AG20443 (cell line): ENCODE measurements at regions not wholly inside any gene's neighbourhood (a gene's known extent, or its start where the extent isn't known, plus 50 kb on each side); places are given as distances from the start of the nearest gene placed in this dataset.

Experiments used
- DNase-seq: peaks from one replicate; pipeline ENCODE4 v3.0.0; 2012; ENCODE audit warnings: low spot score, mixed read lengths

DNA sequence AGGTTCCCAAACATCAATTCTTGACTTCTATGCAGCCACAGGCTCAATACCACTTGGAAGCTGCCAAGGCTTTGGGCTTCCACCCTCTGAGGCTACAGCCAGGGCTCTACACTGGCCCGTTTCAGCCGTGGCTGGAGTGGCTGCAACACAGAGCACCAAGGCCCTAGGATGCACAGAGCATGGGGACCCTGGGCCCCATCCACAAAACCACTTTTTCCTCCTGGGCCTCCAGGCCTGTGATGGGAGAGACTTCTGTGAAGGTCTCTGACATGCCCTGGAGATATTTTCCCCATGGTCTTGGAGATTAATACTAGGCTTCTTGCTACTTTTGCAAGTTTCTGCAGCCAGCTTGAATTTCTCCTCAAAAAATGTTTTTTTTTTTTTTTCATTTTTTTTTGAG, 655.4 kb upstream of the ZP4 start:
- no peak for DNase-seq

DNA sequence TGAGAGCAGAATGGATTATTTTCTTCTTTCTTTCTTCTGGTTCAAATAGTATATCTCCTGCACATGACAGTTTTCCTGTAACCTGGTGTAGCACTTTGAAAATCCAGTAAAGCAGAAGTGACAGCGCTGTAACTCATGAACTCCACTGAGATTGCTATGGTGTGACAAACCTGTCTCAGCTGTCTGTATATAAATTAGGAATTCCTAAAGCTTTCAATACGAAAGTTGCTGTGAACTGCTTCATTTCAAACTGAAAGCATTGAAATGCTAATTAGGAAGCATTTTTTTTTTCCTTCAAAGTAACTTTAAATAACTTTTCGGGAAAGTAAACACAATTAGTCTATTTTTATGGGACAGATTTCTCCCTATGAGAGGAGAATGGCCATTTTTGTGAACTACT, 646.9 kb upstream of the ZP4 start:
- no peak for DNase-seq

DNA sequence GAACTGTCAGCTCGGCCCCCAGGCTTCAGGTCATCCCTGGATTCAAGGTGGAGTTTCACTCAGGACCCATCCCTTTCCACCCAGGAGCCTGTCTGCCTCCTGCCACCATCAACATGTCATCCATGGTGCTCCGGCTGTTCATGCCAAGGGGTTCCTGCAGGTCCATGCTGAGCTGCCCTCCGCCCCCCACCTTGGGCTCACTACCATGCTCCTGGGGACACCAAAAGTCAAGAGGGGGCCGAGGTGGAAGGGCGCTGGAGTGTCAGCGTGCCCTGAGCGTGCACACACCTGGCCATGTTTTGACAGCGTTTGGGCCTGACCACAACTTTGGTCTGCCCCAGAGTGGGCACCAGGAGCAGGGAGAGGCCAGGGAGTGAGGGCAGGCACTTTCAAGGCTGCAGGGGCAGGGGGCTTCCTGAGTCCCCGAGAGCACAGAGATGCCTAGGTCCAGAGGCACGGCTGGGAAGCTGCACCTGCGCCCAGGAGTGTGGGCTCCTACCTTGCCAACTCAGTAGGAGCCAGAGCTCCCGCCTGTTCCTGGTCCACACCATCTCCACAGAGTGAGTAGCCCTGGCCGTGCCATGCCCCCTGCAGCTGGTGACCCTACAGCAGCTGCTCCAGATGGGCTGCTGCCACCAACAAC, 639.6 kb upstream of the ZP4 start:
- DNase-seq, result no peak

DNA sequence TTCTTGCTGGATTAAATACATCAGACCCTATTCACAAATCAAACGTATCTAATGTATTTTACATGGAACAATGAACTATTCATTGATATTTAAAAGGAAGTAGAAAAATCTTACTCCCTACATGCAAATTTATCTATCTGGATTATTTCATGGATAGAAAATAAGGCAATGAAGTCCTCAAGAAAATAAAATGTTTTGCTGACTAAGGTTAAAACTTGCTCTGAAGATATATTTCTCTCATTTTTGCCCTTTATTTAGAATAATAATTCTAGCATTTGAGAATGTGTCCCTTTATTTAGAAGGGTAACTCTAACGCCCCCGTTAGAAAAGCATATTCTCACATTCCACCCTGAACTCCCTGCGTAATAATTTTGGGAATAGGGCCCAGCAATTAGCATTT, 627.0 kb upstream of the ZP4 start:
- no peak for DNase-seq

DNA sequence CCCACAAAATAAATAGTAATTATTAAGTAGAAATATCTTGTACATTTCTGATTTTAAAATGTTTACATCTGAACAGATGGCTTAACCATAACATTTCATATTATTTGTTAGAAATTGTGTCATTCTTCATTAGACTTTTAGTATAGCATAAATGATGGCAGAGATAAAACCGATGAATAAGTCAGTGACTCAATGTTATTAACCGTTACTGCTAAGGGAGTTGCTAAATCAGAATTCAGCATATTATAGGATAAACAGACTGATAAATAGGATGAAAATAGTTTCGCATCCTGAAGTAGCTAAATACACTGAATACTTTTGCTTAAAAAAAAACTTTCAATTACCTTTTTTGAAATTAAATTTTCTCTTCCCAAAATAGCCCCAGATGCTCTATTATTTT, 610.6 kb upstream of the ZP4 start:
- DNase-seq, result no peak

DNA sequence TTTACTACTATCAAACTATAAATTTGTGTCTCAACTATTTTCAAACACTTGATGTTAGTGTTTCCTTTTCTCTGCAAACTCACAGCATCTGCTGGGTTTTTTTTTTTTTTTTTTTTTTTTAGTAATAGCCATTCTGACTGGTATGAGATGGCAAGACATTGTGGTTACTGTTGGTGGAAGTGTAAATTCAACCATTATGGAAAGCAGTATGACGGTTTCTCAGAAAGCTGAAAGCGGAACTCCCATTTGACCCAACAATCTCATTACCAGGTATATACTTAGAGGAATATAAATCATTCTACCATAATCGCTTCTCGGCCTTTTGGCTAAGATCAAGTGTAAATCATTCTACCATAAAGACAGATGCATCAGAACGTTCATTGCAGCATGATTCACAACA, 608.3 kb upstream of the ZP4 start:
- no peak for DNase-seq

DNA sequence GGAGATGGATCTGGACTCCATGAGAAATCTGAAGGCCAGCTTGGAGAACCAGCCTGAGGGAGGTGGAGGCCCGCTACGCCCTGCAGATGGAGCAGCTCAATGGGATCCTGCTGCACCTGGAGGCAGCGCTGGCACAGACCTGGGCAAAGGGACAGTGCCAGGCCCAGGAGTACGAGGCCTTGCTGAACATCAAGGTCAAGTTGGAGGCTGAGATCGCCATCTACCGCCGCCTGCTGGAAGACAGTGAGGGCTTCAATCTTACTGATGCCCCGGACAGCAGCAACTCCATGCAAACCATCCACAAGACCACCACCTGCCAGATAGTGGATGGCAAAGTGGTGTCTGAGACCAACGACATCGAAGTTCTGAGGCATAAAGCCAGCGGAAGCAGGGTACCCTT, 601.5 kb upstream of the ZP4 start:
- DNase-seq, result no peak

DNA sequence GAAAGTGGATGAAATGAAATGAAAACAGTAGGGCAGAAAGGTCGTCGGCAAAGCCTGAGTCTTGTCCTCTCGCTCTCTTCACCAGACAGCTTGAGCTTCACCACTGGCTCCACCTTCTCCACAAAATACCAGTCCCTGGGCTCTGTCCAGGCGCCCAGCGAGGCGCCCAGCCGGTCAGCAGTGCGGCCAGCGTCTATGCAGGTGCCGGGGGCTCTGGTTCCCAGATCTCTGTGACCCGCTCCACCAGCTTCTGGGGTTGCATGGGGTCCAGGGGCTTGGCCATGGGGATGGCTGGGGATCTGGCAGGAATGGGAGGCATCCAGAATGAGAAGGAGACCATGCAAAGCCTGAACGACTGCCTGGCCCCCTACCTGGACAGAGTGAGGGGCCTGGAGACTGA, 600.5 kb upstream of the ZP4 start:
- no peak for DNase-seq

DNA sequence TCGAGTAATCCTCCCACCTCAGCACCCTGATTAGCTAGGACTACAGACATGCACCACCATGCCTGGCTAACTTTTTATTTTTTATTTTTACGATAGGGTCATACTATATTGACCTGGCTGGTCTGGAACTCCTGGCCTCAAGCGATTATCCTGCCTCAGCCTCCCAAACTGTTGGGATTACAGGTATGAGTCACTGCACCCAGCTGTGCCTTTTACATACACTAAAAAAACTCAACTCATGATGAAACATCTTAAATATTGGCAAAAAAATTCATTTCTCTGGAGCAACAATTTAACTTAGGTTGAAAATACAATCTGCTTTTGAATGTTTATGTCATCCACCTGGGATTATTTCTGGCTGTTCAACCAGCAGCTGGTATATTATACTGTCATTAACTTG, 598.3 kb upstream of the ZP4 start:
- no peak for DNase-seq

DNA sequence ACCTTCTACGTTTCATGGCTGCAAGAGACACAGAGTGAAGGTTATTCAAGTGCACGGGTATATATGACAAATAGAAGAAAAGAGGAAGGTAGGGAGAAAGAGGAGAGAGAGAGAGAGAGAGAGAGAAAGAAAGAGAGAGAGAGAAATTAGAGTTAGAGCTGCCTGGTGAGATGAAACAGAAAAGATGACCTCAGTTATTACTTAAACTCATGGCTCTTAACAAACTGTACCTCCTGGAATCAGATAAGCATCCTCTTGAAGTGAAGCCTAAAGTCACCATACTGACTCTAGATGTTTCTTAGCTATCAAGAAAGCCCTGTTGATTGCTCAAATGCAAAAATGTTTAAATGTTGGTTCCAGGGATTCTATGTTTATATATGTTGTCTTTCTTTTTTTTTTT, 597.7 kb upstream of the ZP4 start:
- no peak for DNase-seq

DNA sequence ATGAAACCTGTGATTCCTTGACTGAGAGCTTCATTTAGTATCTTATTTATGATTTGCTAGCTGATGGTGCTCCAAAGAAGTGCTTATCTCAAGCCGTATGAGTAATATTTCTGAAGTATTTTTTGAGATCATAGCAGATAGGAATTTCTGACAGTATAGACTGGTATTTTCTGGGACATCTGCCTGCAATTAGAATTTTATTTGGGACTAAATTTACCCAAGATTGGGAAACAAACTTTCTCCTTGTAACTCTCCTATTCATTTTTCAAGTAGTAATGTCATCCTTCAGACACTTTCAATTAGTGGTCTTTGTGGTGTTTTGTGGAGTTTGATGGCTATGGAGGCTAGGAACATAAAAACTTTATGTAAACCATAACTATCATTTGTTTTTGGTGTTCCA, 597.2 kb upstream of the ZP4 start:
- DNase-seq, result no peak

DNA sequence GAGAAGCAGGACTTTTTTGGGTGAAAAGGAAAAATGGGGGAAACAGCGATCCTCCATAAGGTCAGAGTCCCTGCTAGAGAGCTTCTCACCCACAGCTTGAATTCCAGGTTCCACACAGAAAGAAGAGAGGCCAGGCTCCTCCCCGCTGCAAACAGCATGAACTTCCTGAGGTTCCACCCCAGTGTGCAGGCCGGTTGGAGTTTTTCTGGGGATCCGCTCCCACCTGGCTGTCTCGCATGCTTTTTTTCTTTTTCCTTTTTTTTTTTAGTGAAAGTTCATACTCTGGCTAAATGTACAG, 595.1 kb upstream of the ZP4 start:
- no peak for DNase-seq

DNA sequence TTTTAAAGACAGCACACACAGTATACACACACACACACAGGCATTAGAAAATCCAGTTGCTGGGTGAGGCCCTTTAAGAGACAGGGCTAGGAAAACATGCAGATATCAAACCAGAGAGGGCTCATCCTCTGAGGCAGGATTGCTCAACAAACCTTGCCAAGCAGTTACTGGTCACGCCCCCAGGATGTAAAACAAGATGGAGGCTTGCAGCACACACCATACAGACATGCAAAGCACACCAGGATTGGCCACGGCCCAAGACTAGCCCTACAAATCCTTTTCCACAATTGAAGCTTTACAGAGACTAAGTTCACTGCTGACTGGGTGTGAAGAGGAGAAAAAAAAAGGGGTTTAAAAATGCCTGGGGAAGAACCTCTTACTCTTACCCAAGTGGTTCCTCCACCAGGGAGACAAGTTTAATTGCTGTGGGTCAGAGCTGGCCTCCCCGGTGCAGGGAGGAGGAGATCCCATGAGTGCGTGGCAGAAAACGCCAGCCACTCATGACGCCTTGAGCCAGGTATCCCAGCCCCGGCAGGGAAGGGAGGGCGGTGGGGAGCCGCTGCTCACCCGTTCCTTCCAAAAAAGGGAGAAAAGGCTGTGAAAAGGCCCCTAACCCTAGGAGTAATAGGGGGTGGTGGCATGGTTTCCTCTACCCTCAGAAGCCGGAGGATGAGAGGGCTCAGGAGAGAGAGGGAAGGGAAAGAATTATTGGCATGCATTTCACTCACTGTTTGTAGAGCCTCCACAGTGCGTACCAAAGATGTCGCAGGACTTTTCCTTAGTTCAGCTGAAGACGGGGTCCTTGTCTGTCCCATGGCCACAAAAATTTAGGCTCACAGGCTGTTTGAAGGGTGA, 594.6 kb upstream of the ZP4 start:
- DNase-seq, result no peak

DNA sequence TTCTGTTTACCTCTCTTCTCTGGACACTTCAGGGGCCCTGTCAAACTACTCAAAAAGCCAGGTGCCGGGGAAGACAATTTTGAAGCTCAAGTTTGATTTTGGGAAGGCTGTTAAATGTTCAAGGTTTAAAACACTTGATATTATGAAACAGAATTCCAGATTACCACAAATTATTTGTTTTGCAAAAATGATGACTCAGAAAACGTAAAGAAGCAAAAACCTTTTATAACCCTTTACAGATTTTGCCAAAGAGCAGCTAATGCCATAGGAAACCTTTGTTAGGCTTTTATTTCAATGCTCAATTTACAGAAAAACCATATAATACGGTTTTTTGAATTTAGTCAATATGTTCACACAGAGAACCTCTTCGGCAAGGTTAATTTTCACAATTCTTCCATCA, 593.4 kb upstream of the ZP4 start:
- no peak for DNase-seq

DNA sequence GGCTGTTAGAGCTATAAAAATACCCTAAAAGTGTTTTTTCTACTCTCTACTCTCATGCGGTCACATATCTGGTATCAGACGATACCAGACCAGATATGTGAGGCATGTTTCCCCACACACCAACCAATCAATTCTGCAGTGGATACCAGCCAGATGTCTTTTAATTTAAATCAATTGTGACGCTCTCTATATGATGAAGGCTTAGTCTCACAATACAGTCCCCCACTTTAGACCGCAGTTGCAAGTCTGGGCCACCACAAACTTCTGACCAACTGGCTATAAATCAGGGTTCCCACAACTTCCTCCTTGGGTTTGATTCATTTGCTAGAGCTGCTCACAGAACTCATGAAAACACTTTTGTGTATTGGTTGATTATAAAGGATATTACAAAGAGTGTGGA, 586.1 kb upstream of the ZP4 start:
- DNase-seq, result no peak

DNA sequence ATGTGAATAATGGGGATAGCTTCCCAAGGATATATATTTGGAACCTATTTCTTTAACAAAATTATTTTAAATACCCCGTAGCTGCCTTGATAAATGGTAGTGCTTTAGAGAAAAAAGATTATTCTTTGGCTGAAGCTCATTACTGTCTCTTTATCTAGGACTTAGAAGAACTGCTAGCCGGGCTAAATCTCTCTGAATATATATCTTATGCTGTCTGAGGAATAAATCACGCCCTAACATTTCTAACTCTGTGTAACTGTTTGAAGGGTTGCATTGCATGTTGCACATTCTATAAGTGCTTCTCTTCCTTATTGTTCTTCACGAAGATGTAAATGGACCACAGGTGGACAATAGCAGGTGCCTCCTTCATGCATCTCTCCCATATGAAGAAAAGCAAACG, 585.0 kb upstream of the ZP4 start:
- no peak for DNase-seq

DNA sequence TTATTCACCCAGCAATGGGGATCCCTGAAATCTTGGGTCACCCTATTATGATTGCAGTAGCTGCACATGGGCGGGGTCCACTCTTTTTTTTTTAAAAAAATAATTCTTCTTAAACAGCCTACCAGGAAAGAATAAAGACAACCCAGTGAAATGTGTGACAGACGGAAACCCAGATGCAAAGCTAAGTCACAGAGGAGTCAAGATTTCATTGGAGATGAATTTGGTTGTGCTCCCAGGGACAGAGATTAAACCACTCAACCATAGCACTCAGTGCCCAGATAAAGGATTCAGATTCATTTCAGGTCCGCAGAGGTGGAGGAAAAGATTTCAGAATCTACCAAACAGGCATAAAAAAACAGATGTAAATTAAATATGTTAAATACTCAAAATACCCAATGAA, 583.5 kb upstream of the ZP4 start:
- no peak for DNase-seq

DNA sequence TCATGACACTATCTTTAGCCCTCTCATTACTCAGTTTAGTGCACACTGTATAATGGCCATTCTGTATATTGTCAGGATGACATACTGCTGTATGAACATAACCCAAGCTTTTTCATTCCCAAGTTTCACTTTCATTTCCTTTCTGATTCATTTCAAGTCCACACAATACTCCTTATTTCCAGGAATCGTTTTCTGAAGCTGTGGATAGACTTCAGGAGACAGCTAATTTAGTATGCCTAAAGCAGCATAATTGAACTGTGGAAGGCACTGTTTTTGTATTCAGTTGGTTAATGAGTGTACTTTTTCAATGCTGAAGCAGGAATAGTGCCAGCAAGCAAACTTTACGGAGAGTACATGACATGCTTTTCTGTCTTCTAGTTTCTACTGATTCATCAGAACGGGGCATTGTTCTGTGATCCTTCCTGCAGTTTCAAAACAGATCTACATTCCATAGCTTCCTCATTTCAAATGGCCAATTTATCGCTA, 578.5 kb upstream of the ZP4 start:
- DNase-seq, result no peak

DNA sequence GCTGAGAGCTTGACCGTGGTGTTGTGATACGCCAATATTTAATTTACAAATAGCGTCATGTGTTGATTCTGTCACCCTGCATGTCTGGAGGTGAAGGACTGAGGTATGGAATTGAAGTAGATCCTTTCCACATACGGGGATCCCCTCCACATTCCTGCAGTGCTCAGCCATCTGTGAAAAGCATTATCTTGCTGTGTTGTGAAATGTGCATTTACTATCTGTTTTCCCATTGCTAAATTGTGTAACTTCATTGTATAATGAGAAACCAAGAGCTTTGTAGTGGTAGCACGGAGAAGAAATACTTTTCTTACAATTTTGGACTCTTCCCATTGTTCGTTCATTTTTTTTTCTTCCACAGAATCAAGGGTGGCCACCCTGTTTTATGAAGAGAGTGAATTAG, 577.3 kb upstream of the ZP4 start:
- no peak for DNase-seq

DNA sequence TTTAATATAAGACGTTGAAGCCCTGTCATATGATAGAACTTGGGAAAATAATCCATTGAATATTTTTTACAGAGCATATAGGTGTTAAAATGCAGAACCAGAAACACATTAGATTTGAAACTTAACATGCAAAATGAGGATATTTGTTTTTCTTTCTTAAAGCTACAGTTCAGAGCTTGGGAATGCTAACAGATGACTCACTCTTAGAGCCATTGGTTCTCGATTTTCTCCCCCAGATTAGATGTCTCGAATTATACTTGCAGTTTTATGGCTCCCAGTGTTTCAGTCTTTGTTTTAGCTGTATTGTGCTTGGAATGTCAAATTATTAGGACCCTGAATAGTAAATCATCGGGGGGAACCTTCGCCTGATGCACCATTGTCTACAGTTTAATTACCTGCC, 575.7 kb upstream of the ZP4 start:
- no peak for DNase-seq

DNA sequence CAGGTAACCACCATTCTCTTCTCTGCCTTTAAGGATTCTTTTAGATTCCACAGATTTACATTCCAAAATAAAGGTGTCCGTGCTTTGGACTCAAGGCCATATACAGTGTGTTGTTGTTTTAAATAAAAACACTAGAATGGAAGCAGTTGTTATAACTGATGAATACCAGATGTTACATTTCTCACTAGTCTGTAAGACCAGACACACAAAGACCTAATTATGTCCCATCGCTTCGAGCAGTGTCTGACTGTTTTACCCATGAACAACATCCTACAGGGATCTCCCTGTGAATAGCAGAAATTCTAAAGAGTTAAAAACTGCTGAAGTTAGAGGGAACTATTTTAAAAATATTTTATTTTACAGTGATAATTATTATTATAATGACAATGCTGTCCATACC, 574.7 kb upstream of the ZP4 start:
- no peak for DNase-seq

DNA sequence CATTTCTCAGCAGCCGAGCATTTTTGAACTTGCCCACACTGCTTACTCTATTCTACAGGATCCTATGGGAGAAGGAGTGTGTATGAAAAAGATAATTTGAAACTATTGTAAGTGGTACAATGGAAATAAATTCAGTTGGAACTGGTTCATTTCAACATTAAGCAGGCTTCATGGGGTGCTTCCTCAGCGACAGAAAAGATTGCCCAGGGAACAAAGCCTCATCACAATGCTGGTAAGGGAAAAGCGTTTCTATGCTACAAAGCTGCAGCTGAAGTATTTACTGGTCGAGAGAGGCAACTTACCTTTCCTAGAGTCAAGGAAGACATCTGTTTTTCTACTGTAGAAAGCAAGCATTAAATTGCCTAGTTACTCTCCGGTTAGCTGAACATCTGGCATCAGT, 568.2 kb upstream of the ZP4 start:
- no peak for DNase-seq

DNA sequence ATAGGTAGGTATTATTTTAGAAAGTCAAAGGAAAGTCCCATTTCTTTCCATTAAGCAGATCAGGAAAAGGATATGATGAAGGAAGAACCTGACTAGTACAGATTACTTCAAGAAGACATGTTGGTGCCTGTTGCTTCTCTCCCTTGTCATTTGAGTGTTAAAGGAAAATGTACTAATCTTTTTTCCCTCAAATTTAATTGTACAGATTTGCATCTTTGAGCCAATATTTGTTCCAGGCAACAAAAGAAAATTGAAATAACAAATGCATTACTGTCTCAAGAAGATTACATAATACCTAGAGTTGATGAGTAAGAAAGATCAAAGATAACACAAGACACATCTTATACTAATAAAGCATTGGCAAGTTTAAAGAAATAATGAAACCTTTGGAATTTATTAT, 566.9 kb upstream of the ZP4 start:
- no peak for DNase-seq

DNA sequence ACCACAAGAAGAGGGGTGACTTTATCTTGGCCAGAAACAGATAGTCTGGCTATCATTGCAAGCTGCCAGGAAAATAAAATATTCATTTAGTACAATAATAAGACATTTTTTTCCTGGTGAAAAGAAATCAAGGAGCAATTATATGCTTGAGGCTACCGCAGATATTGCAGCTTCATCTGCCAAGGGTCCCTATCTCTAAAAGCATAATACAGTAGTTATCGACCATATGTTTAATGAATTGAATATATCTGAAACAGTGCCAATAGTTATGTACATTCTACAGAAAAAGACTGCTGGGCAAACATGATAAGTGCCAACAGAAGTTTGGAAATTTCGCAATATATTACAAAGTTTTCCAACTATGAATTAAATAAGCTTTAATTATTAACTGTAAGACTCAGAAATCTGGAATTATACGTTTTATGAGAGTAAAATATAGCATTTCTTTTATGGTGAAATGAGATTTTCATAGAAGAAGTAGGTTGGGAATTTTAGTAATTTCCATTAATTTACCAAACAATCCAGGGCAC, 561.1 kb upstream of the ZP4 start:
- DNase-seq, result no peak
